Right cardiac atrium (tissue), 5 donors: ENCODE measurements at regions not wholly inside any gene's neighbourhood (a gene's known extent, or its start where the extent isn't known, plus 50 kb on each side); places are given as distances from the start of the nearest gene placed in this dataset.
"Not testable (repeated sequence)": the region's sequence is repeated elsewhere in the genome, so short reads cannot be mapped to it uniquely, and the experiment has no call there.

Source experiments
- ATAC-seq, 2 donors: fragments of 200-7000 bp; cut with Tn5 transposase; one replicate each; pipeline versions ENCODE4 v1.8.0 to v1.9.1; 2020; ENCODE audit warnings: moderate library complexity in 2 of 2, mild to moderate bottlenecking in 1 of 2
- DNase-seq, 3 donors: peaks; one replicate each; pipeline ENCODE4 v3.0.0-alpha.2; 2020
- H3K27ac ChIP-seq: one replicate; pipeline ENCODE4 v1.5.1; 2013; ENCODE audit warnings: mild to moderate bottlenecking, low read length, control low read depth, moderate library complexity
- H3K27me3 ChIP-seq: one replicate; pipeline ENCODE4 v1.6.1; 2013; ENCODE audit not compliant: control insufficient read depth, insufficient read depth
- H3K4me1 ChIP-seq: one replicate; pipeline ENCODE4 v1.6.1; 2013; ENCODE audit warnings: low read length; ENCODE audit not compliant: control insufficient read depth, insufficient read depth
- H3K4me3 ChIP-seq: one replicate; pipeline ENCODE4 v1.5.1; 2013; ENCODE audit warnings: low read length, control low read depth
- H3K9me3 ChIP-seq: one replicate; pipeline ENCODE4 v1.6.1; 2013; ENCODE audit warnings: low read length; ENCODE audit not compliant: control insufficient read depth
- WGBS: extraction: QIAGEN DNeasy Blood & Tissue Kit; methylation state at CpG from one replicate; pipeline ENCODE4 v1.1.7; 2013; 5-methylcytosine and 5-hydroxymethylcytosine counted together
- intact Hi-C, 4 donors: fragments of 100-400 bp; cut with DNase I; formaldehyde crosslinking; loops; one replicate each; pipeline versions ENCODE4 v1.11.0 to v1.14.0; 2022 to 2023
- donor health status: healthy with polysubstance abuse.
- donor health status: DM: no; HTN: yes; CAD: no.
- donor health status: DM: no; HTN: no; CAD: no.
- donor health status: DM: no; HTN: yes; CAD: no; lungs with severe emphysema.
- donor health status: DM: yes; HTN: yes; CAD: no.

GRCh38 chr5:12951846-12952245 lies 992.6 kb downstream of the DNAH5 start:
- Histone ChIP-seq H3K27ac (no peak overlapping the region), H3K27me3 (no peaks in the 10 kb centered on the region), H3K4me1 (no peaks in the 10 kb centered on the region), H3K9me3 (peaks cover 8% of the 10 kb centered on the region), H3K4me3 (no peak overlapping the region)
- ATAC-seq (no peak), DNase-seq (no peak)
- WGBS = 85% methylated on average over 3 of the region's 3 CpGs
- intact Hi-C loops = no loop called here

GRCh38 chr5:12947379-12947778 lies 997.1 kb downstream of the DNAH5 start:
- no peak for ATAC-seq
- 80% methylated on average over 3 of the region's 3 CpGs for WGBS

GRCh38 chr5:12945477-12945876 lies 999.0 kb downstream of the DNAH5 start:
- H3K4me3 ChIP-seq, DNase-seq, H3K9me3 ChIP-seq, H3K4me1 ChIP-seq, H3K27me3 ChIP-seq, H3K27ac ChIP-seq, intact Hi-C loops, ATAC-seq: not testable (repeated sequence)
- WGBS = 57% methylated on average over 1 of the region's 1 CpG

More at GRCh38 chr5:12947379-12947778, 997.1 kb downstream of the DNAH5 start:
- no peak overlapping the region for H3K4me3 ChIP-seq
- H3K4me1 ChIP-seq = no peaks in the 10 kb centered on the region
- H3K9me3 ChIP-seq = no peaks in the 10 kb centered on the region
- DNase-seq = no peak
- intact Hi-C loops = no loop called here
- H3K27me3 ChIP-seq = no peaks in the 10 kb centered on the region
- H3K27ac ChIP-seq = no peak overlapping the region

- intact Hi-C loops = no loop called here
- no peak overlapping the region for H3K27ac ChIP-seq
- H3K9me3 ChIP-seq = no peaks in the 10 kb centered on the region
- H3K4me1 ChIP-seq = no peaks in the 10 kb centered on the region
- DNase-seq (no peak), ATAC-seq (no peak)
- 76% methylated on average over 5 of the region's 5 CpGs for WGBS
- H3K27me3 ChIP-seq = no peaks in the 10 kb centered on the region
- H3K4me3 ChIP-seq = no peak overlapping the region
These were observed 1008.3 kb downstream of the DNAH5 start for GRCh38 chr5:12936221-12936620.

- no peaks in the 10 kb centered on the region for H3K4me1 ChIP-seq
- no peak overlapping the region for H3K4me3 ChIP-seq
- no peak overlapping the region for H3K27ac ChIP-seq
- 81% methylated on average over 1 of the region's 1 CpG for WGBS
- no peaks in the 10 kb centered on the region for H3K27me3 ChIP-seq
- intact Hi-C loops = no loop called here
- no peaks in the 10 kb centered on the region for H3K9me3 ChIP-seq
- ATAC-seq (no peak), DNase-seq (no peak)
These were observed 1009.8 kb downstream of the DNAH5 start for GRCh38 chr5:12934722-12935121.

GRCh38 chr5:12920527-12920926 lies 1016.3 kb upstream of the CTNND2 start:
- 80% methylated on average over 2 of the region's 2 CpGs for WGBS
- intact Hi-C loops = no loop called here
- H3K27ac ChIP-seq = no peak overlapping the region
- ATAC-seq = no peak
- no peak for DNase-seq
- H3K4me3 ChIP-seq = no peak overlapping the region
- no peaks in the 10 kb centered on the region for H3K4me1 ChIP-seq
- no peaks in the 10 kb centered on the region for H3K27me3 ChIP-seq
- H3K9me3 ChIP-seq = peaks cover 10% of the 10 kb centered on the region

GRCh38 chr5:12911156-12911555 lies 1006.9 kb upstream of the CTNND2 start:
- Histone ChIP-seq H3K27me3 (no peaks in the 10 kb centered on the region), H3K9me3 (peaks cover 2% of the 10 kb centered on the region), H3K4me3 (no peak overlapping the region), H3K4me1 (no peaks in the 10 kb centered on the region), H3K27ac (no peak overlapping the region)
- intact Hi-C loops = no loop called here
- no peak for DNase-seq
- WGBS = 33% methylated on average over 4 of the region's 4 CpGs
- ATAC-seq = no peak

- ATAC-seq = no peak
- Histone ChIP-seq H3K4me1 (no peaks in the 10 kb centered on the region), H3K9me3 (no peaks in the 10 kb centered on the region), H3K4me3 (no peak overlapping the region), H3K27ac (no peak overlapping the region), H3K27me3 (no peaks in the 10 kb centered on the region)
- DNase-seq = no peak
- intact Hi-C loops = no loop called here
- WGBS = 32% methylated on average over 3 of the region's 3 CpGs
These were observed 1006.4 kb upstream of the CTNND2 start for GRCh38 chr5:12910641-12911040.

GRCh38 chr5:12902611-12903010 lies 998.4 kb upstream of the CTNND2 start:
- DNase-seq = no peak
- ATAC-seq = no peak
- WGBS = 30% methylated on average over 4 of the region's 4 CpGs

GRCh38 chr5:12901696-12902095 lies 997.5 kb upstream of the CTNND2 start:
- DNase-seq = no peak
- Histone ChIP-seq H3K9me3 (no peaks in the 10 kb centered on the region), H3K27me3 (no peaks in the 10 kb centered on the region), H3K4me3 (no peak overlapping the region), H3K27ac (no peak overlapping the region), H3K4me1 (no peaks in the 10 kb centered on the region)
- WGBS = 89% methylated on average over 1 of the region's 1 CpG
- intact Hi-C loops = no loop called here
- ATAC-seq = no peak

More at GRCh38 chr5:12902611-12903010, 998.4 kb upstream of the CTNND2 start:
- intact Hi-C loops = no loop called here
- no peaks in the 10 kb centered on the region for H3K4me1 ChIP-seq
- H3K9me3 ChIP-seq = no peaks in the 10 kb centered on the region
- no peaks in the 10 kb centered on the region for H3K27me3 ChIP-seq
- no peak overlapping the region for H3K4me3 ChIP-seq
- no peak overlapping the region for H3K27ac ChIP-seq

GRCh38 chr5:12896086-12896485 lies 991.8 kb upstream of the CTNND2 start:
- WGBS = 66% methylated on average over 3 of the region's 3 CpGs
- intact Hi-C loops = no loop called here

GRCh38 chr5:12885018-12885417 lies 980.8 kb upstream of the CTNND2 start:
- DNase-seq (no peak), ATAC-seq (no peak)
- intact Hi-C loops = no loop called here
- Histone ChIP-seq H3K4me3 (no peak overlapping the region), H3K4me1 (no peaks in the 10 kb centered on the region), H3K9me3 (peaks cover 2% of the 10 kb centered on the region), H3K27ac (no peak overlapping the region), H3K27me3 (no peaks in the 10 kb centered on the region)
- WGBS = 64% methylated on average over 2 of the region's 2 CpGs

More at GRCh38 chr5:12896086-12896485, 991.8 kb upstream of the CTNND2 start:
- no peak overlapping the region for H3K27ac ChIP-seq
- H3K9me3 ChIP-seq = no peaks in the 10 kb centered on the region
- ATAC-seq (no peak), DNase-seq (no peak)
- no peak overlapping the region for H3K4me3 ChIP-seq
- H3K27me3 ChIP-seq = no peaks in the 10 kb centered on the region
- no peaks in the 10 kb centered on the region for H3K4me1 ChIP-seq
